HG03521 (cell line): ENCODE measurements at regions not wholly inside any gene's neighbourhood (a gene's known extent, or its start where the extent isn't known, plus 50 kb on each side); places are given as distances from the start of the nearest gene placed in this dataset.
"Not testable (repeated sequence)": the region's sequence is repeated elsewhere in the genome, so short reads cannot be mapped to it uniquely, and the experiment has no call there.

ENCODE experiments used
- ATAC-seq: cut with Tn5 transposase; IDR thresholded peaks from one replicate; pipeline ENCODE4 v1.9.1; 2021; ENCODE audit warnings: mild to moderate bottlenecking, moderate library complexity; ENCODE audit not compliant: unreplicated experiment

DNA sequence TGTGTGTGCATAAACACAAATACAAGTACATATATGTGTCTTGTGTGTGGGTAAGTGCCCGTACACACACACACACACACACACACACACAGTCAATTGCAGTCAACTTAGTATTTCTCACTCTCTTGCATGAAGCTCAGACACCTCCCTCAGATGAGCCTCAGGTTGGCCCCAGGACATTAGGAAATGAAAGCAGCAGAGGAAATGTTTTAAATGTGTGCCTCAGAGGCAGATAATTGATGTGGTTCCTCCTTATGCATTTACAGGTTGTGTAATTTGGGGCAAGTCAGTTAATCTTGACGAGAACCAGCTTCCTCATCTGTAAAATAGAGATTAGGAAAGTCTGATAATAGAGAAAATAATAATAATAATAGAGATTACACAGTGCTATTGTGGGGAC, 814.0 kb upstream of the ID2 start:
- no peak for ATAC-seq

DNA sequence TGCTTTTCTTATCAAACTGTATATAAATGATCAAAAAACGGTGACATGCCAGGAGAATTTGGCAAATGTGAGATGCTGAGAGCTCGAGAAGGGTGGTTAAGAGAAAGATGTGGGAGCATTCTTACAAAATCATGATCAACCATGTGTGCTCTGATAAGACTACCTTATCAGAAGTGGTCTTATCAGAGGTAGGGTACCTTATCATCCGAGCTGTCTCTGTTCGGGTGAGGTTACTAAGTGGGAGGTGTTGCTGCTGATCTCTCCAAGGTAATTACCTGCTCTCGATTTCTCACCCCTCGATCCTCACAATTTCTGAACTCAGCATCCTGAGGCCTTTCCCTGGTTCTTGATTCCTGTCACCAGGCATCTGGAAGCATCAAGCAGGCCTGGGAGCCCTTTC, 813.0 kb upstream of the ID2 start:
- ATAC-seq, result no peak

DNA sequence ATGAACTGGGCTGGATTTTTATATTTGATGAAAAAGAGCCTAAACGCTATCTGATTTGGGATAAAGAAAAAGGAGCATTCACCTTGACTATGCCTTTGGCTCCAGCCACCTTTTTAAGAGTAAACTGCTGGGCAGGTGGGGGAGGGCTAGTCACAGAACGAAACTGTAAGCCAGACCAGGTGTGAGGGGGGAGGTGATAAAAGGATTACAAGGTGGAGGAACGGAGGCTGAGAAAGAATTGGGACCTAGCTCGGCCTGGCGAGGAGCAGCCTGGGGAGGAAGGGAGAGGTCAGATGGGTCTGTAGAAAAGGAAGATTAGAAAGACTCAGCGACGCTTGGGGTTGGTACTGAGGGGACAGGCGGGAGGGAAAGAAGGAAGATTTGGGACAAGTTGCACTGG, 805.4 kb upstream of the ID2 start:
- not testable (repeated sequence) for ATAC-seq

DNA sequence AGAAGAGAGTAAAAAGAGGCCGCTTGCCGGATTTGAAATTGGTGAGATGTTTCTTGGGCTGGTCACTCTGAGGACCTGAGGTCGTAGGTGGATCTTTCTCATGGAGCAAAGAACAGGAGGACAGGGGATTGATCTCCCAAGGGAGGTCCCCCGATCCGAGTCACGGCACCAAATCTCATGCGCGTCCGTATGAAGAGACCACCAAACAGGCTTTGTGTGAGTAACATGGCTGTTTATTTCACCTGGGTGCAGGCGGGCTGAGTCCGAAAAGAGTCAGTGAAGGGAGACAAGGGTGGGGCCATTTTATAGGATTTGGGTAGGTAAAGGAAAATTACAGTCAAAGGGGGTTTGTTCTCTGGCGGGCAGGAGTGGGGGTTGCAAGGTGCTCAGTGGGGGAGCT, 803.6 kb upstream of the ID2 start:
- not testable (repeated sequence) for ATAC-seq

DNA sequence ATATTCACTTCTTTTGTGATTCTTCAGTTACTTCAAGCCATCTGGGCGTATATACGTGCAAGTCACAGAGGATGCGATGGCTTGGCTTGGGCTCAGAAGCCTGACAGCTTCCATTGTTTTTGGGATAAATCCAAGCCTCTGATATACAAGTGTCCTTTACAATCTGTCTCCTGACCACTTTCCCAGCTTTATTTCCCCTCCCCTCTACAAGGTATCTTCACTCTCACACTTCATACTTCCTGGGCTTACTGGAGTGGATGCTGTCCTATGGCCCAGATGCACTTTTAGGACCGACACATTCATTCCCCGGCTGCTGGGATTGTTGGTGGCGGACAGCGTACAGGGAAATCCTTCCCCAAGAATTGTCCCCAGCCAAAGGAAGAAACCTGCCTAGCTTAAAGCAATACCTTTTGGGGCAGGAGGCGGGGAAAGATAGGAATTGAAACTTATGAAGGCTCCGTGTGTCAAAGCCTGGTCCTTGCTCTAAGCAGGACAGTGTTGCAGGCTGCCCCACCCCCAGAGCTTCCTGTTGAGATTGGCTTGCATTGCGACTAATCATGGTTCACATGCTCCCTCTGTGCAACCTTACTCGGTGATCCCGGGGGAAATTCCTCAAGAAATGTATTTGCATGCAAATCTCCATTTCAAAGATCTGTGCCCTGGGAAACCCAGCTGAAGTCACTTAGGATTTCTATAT, 802.9 kb upstream of the ID2 start:
- ATAC-seq, result no peak

DNA sequence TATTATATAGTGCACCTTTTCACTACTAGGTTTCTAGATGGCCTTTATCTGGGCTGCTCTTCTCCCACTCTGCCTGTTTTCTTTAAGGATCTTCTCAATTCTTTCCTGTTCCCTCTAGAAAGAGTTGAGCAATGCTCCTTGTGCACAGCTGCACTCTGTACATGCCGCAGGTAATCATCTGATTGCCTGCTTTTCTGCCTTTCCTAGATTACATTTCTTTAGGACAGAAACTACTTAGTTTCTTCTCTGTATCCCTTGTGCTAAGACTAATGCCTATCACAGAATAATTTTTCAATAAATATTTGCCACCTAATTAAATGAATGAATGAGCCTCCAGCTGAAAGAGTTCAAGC, 802.4 kb upstream of the ID2 start:
- ATAC-seq, result no peak

DNA sequence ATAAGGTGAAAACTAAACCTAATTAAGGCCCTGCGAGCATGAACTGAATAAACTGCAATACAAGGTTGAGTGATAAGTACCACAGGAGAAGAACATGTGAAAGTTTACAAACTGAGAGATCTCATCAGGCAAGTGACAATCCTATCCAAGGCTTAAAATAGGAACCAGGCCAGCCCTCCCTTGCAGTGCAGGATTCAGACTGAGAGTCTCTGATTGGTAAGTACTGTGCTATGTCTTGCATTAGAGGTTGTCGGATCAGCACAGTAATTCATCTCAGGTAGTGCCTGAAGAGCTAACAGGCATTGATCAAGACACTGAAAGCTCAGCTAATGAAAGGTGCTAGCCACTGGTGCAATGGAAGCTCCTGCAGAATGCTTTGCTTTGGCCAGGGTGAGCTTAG, 801.7 kb upstream of the ID2 start:
- no peak for ATAC-seq

DNA sequence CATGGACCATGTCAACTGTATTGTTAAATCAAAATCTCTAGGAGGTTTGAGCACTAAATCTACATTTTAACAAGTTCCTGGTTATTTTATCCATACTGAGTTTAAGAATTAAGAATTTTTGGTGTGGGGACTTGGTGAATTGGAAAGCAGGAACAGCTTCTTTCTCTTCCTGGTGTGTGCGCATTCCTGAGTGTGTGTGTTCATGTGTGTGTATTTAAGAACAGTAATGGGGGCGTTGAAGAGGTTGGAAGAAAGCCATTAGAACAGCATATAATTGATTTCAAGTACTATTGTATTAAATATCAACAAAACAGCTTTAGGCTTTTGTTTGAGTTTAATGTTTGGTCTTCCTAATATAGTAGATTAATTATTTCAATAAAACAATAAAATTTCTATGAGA, 801.3 kb upstream of the ID2 start:
- no peak for ATAC-seq

DNA sequence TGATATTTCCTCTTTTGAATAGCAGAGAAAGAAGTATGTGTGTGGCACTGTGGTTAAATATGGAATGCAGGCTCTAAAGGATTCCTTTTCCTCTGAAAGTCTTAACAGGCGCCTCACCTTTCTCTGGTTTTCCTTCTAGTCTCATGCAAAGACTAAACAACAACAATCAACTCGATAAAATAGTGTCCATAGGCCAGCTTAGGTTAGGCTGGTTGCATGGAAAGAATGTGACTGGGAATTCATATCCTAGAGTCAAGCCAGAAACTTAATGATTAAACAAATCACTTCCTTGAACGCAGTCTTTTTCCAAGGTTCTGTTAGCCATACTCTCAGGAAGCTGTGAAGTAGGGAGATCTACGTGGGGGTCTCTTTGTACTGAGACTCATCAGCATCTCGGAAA, 800.8 kb upstream of the ID2 start:
- no peak for ATAC-seq

DNA sequence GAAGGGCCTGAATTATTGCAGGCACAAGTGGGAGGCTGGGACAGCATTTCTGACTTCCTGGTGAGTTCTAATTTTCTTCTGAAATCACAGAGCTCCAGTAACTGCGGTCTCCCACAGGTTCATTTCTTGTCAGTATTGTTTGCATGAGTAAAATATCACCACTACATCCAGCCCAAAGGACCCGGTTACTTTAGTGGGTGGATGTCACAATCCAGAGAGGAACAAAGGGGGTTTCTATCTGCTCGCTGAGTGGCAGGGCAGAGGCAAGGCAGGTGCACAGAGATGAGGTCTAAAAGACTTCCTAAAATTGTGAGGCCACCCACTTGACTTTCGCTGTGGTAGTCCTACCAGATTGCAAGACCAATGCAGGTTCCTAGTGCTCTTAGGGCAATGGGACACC, 800.4 kb upstream of the ID2 start:
- ATAC-seq, result no peak

DNA sequence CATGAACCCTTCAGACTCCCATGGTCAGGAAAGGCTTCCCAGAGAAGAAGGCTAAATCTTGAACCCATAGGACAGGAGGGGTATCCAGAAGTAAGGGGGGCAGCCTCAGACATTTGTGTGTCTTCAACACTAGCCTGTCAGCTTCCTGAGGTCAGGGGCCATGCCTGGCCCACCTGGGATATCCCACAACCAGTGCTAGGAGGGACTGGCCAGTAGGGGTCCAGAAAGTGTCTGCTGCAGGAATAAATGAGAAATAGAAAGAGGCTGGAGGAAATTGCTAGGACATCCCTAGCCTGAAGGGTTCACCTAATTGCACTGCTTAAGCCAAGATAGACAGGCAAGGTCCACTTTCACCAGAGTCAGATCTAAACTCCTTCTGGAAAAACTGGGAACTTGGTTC, 799.6 kb upstream of the ID2 start:
- ATAC-seq, result no peak

DNA sequence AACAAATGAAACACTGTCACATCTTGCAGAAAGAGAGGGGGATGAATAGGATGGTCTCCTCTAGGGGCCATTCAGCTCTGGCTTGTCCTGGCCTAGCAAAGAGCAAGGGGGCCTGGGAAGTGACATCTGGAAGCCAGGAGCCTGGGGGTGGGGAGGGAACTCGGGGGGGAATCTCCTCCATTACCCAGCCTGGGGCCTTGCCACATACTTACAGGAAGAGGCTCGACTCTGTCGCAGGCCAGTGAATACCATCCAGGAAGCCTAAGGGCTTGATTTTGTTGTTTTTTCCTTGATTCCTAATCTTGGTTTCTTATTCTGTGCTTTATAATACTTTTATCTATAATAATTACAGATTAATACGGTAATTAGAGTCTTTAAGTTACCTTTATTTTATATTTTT, 797.5 kb upstream of the ID2 start:
- no peak for ATAC-seq

DNA sequence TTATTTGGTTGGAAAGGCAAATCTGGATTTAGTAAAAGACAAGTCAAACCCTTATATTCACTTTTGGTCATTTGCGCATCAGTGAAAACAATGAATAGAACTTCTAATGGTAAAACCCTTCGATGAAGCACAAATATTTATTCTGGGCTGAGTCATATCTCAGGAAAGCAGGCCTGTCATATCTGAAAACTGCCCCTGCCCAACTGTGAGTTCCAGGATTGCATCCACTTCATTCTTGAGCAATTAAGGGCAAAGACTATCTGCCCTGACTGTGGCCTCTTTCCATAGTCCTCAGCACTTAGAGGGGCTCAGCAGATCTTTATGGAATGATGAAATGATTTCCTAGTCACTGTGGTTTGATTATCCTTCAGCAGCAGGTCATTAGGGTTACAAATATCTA, 795.2 kb upstream of the ID2 start:
- no peak for ATAC-seq

DNA sequence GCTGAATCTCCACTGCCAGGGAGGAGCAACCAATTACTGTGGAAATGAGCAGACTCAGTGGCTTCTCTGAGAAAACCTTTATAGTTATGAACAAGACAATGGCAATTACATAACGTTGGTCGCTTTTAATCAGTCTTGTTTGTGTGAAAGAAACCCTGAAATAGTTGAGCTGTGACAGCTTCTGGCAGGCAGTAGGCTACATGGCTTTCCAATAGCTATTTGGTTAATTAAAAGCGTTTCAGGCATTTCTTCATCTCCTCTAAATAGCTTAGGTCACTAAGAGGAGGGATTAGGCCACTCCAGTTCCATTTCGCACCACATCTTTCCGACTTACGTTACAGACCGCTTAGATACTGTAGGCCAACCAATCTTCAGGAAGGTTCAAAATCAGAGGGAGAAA, 794.4 kb upstream of the ID2 start:
- ATAC-seq, result no peak

DNA sequence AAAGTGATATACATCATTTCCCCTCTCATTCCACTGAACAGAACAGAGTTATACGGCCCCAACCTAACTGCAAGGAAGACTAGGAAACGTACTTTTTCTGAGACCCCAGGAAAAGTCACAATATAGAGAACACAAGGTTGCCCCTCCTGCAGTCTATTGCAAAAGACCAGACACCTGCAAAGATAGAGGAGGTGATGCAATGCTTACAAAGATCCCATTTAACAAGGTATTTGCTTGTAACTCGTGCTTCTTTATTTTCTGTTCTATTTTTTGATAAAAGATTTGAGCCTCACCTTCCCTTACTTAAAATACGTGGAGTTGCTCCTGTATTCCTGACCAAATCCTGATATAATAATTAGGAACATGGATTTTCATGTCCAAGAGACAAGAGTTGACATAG, 793.0 kb upstream of the ID2 start:
- no peak for ATAC-seq

DNA sequence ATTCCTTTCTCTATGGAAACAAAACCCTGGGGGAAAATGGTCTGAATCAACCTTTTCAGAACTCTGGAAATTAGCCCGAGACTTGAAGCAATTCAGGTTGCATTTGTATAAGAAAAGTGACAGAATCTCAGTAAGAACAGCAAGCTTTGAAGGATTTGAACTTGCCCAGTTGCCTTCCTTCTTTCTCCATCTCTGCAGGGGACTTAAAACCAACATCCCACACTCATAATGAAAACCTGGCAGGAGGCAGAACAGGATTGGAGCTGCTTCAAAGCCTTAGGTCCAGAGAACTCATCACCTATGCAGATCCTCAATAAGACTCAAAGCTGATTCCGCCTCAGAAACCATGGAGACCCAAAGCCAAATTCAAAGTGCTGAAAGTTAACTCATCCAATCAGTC, 790.5 kb upstream of the ID2 start:
- ATAC-seq, result no peak

DNA sequence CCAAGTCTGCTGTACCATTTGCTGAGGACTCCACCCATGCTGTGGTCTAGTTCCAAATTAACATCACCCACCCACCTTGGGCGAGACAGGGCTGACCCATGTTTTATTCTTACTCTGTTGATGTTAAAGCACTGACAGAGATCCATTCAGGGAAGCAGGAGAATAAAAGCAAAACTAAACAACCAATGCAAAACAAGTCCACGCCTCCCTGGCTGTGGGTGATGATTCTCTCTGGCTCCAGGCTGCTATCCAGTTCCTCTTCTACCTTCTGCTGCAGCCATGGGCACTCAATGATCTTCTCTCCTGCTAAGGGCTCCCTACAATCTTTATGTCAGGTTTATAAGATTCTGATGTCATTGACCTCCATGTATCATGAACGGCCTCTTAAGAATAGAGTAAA, 786.6 kb upstream of the ID2 start:
- no peak for ATAC-seq

DNA sequence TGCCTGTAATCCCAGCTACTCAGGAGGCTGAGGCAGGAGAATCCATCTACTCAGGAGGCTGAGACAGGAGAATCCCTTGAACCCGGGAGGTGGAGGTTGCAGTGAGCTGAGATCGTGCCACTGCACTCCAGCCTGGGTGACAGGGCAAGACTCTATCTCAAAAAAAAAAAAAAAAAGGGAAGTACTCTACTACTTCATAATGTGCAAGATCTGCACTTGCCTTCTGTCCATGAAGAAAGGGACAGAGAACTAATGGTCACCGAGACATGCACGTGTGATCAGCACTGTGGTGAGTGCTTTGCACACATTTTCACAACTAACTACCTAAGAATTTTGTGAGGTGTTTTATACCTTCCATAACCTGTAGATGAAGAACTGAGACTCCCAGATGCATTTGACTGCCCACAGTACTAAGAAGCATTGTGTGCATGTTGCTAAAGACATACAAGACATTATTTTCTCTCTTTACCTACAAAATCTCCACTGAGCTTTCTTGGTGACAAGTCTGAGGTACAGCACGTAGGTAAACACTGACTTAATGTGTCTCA, 784.8 kb upstream of the ID2 start:
- no peak for ATAC-seq

DNA sequence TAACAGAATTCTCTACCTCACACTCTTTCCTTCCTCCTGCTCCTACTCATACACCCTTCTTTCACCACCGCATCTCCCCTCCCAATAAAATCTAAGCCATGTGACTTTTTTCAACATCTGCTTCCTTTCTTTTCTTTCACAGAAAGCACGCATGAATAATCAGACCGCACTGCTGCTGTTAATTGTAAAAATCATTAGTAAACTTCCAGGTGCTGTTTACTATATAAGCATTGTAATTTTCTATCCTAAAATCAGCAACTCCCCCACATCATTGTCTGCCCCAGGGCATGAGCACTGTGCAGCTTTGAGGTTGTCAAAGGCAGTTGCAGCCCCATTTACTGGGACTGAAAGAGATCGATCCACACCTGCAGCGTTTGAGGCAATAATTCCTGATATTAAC, 782.6 kb upstream of the ID2 start:
- ATAC-seq, result no peak

DNA sequence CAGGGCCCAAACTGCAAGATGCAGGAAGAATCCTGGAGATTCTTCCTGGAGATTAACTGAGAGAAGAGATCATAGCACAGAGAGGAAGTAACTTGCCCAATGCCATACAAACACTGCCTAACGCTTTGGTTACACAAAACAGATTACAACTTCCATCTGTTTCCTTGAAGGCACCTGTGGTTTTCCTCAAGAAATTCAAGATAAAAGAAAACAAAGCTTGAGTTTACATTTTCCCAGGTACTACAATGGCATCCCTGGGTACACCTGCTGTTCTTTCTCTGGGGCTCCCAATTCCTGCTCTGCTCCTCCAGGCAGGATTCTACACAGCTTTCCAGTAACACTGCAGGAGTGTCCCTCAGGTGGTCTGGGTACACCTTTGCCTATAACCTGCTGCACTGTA, 781.9 kb upstream of the ID2 start:
- ATAC-seq, result no peak

DNA sequence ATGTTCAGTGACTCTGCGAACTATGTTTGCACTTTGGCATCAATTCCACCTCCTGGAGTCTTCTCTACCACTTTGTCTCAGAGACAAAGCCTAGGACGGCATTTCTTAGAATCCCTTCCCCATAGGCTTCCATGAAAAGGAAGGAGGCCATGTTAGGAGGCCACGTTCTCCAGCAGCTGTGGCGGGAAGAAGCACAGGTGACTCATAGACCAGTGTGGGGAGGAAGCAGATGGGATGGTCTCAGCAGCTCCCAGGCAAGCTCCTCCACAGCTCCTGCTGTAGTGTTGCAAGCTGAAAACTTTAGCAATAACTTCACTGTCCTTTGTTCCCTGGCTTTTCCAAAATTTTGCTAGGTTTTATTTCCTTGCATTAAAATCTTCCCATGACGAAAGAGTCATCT, 781.3 kb upstream of the ID2 start:
- no peak for ATAC-seq

DNA sequence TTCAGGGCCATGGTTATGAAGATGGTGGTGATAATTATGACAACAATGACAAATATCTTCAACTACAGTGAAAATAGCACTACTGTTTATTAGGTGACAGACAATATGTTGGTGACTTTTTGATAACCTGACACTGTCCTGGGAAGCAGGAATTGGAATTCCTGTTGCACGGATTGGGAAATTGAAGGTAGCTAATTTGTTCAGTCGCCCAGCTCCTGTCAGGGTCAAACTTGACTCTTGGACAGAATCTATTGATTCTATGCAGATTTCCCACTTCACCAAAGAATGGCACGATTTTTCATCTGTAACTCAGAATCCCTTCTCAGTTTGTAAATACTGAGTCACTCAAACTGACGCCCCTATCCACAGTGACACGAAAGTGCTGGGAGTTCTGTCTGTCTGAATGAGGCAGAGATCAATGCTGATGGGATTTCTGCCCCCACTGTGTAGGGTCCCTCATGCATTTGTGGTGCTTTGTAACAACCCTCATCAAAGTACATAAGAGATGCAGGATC, 779.5 kb upstream of the ID2 start:
- ATAC-seq, result no peak

DNA sequence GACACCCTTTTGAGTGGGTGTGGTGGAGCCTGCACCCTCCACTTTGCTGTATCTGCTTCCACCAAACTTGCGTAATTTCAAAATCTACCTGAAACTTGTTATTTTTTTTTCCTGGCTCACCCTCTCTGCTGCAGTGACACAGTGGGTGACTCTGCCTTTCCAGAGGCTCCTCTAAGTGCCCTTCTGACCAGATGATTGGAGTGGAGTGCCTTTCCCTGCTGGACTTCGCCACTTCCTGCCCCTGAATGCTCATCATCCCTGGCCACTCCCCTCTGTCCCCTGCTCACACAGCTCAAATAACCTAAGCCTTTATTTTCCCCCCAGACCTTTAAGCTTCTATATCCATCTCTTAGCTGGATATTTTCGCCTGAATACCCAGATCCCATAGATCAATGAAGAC, 777.5 kb upstream of the ID2 start:
- ATAC-seq, result no peak
